Muscle of arm (tissue), 1 donor: ENCODE measurements at regions not wholly inside any gene's neighbourhood (a gene's known extent, or its start where the extent isn't known, plus 50 kb on each side); places are given as distances from the start of the nearest gene placed in this dataset.

Experiments
- DNase-seq: peaks from one replicate; pipeline ENCODE4 v3.0.0-alpha.2; 2013

- no peak for DNase-seq
These were observed 78.4 kb upstream of the TSPAN8 start for GRCh38 chr12:71236133-71236660.

- DNase-seq = no peak
These were observed 75.3 kb upstream of the TSPAN8 start for GRCh38 chr12:71233083-71233482.

- DNase-seq = no peak
These were observed 72.7 kb upstream of the TSPAN8 start for GRCh38 chr12:71230542-71230941.

- DNase-seq = no peak
These were observed 65.3 kb upstream of the TSPAN8 start for GRCh38 chr12:71223139-71223538.

GRCh38 chr12:71222436-71222835 is 64.6 kb upstream of the TSPAN8 start:
- DNase-seq = no peak

- no peak for DNase-seq
These were observed 62.5 kb upstream of the TSPAN8 start for GRCh38 chr12:71220260-71220659.

- no peak for DNase-seq
These were observed 61.4 kb upstream of the TSPAN8 start for GRCh38 chr12:71219224-71219623.

GRCh38 chr12:71218616-71219015 is 60.8 kb upstream of the TSPAN8 start:
- DNase-seq = peak; percentile 65

GRCh38 chr12:71216725-71217579 is 59.2 kb upstream of the TSPAN8 start:
- DNase-seq = no peak

GRCh38 chr12:71214511-71215285 is 56.9 kb upstream of the TSPAN8 start:
- DNase-seq = no peak

- DNase-seq = no peak
These were observed 50.4 kb upstream of the TSPAN8 start for GRCh38 chr12:71208053-71208685.
